Stomach (tissue), 8 donors: ENCODE measurements at regions not wholly inside any gene's neighbourhood (a gene's known extent, or its start where the extent isn't known, plus 50 kb on each side); places are given as distances from the start of the nearest gene placed in this dataset.

Source experiments
- DNase-seq, 2 donors: peaks; one replicate each; pipeline versions ENCODE4 v3.0.0 to v3.0.0-alpha.2; 2013 to 2019
- H3K27ac ChIP-seq, 5 donors: fragments of 200-600 bp in 4 of 5; sonication (generic) in 4 of 5; one replicate each; pipeline ENCODE4 v1.5.1; 2013 to 2019; ENCODE audit warnings: mild to moderate bottlenecking in 1 of 5, moderate library complexity in 1 of 5
- H3K27me3 ChIP-seq, 3 donors: fragments of 200-600 bp; sonication (generic); one replicate each; pipeline ENCODE4 v1.5.1; 2017 to 2019; ENCODE audit warnings: mixed run types in 1 of 3
- H3K36me3 ChIP-seq, 4 donors: fragments of 200-600 bp; sonication (generic); 1 replicate in 3 of 4; 2 replicates in 1 of 4; pipeline ENCODE4 v1.5.1; 2016 to 2019
- H3K4me1 ChIP-seq, 4 donors: fragments of 200-600 bp; sonication (generic); one replicate each; pipeline ENCODE4 v1.5.1; 2016 to 2019
- H3K4me3 ChIP-seq, 4 donors: fragments of 200-600 bp; sonication (generic) in 3 of 4; one replicate each; pipeline ENCODE4 v1.5.1; 2016 to 2019; ENCODE audit warnings: mild to moderate bottlenecking in 1 of 4
- H3K9me3 ChIP-seq, 4 donors: fragments of 200-600 bp; sonication (generic); one replicate each; pipeline ENCODE4 v1.5.1; 2016 to 2019
- EP300 ChIP-seq: sonication (generic); formaldehyde crosslinking; IDR thresholded peaks from one replicate; pipeline ENCODE4 v1.6.1; 2017; ENCODE audit warnings: antibody characterized with exemption
- POLR2A ChIP-seq, 4 donors: fragments of 450-650 bp; IDR thresholded peaks; one replicate each; pipeline ENCODE4 v1.6.1; 2016; ENCODE audit warnings: antibody characterized with exemption in 4 of 4, control low read depth in 2 of 4, mild to moderate bottlenecking in 1 of 4, moderate library complexity in 1 of 4
- POLR2AphosphoS5 ChIP-seq, 3 donors: sonication (generic); formaldehyde crosslinking; IDR thresholded peaks; one replicate each; pipeline ENCODE4 v1.6.1; 2016; ENCODE audit warnings: antibody characterized with exemption in 3 of 3
- WGBS, 5 donors: extraction: QIAGEN DNeasy Blood & Tissue Kit in 3 of 5; methylation state at CpG; one replicate each; pipeline versions ENCODE4 v1.1.5 to v1.1.7; 2013 to 2018; 5-methylcytosine and 5-hydroxymethylcytosine counted together
- intact Hi-C: fragments of 100-400 bp; cut with DNase I; formaldehyde crosslinking; loops from one replicate; pipeline ENCODE4 v1.15.1; 2023; ENCODE audit warnings: low total_unique reads
- TF ChIP-seq, protein P1 (sequence below), 7 experiments: fragments of 450-650 bp in 4 of 7; fragments of 200-600 bp in 3 of 7; sonication (generic) in 3 of 7; IDR thresholded peaks; one replicate each; pipeline ENCODE4 v1.5.1; 2016 to 2019; ENCODE audit warnings: antibody characterized with exemption in 7 of 7, control low read depth in 2 of 7, mild to moderate bottlenecking in 1 of 7
- donor health status: healthy with polysubstance abuse.
- donor health status: Bipolar disorder and iron deficiency.
- donor health status: healthy.

DNA sequence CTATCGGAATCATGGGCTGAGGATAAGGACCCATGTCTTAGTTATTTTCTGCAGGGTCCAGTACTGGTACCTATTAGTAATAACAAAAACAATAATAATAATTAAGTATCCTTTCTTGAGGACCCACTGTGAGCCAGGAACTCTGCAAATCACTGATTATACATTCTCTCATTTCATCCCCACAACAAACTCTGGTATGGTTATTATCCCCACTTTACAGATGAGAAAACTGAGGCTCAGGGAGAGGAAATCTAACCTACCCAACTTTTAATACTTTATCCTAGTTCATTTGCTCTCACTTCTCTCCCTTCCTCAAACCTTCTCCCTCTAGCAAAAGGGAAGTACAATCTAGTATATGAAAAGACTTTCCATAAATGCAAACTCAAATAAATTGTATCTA lies 528.4 kb upstream of the PROK2 start:
- H3K27me3 ChIP-seq, result no peaks in the 10 kb centered on the region
- H3K4me3 ChIP-seq, result no peak overlapping the region
- DNase-seq, result no peak
- H3K36me3 ChIP-seq, result no peaks in the 10 kb centered on the region
- H3K27ac ChIP-seq, result no peak overlapping the region
- TF ChIP-seq, protein P1, sequence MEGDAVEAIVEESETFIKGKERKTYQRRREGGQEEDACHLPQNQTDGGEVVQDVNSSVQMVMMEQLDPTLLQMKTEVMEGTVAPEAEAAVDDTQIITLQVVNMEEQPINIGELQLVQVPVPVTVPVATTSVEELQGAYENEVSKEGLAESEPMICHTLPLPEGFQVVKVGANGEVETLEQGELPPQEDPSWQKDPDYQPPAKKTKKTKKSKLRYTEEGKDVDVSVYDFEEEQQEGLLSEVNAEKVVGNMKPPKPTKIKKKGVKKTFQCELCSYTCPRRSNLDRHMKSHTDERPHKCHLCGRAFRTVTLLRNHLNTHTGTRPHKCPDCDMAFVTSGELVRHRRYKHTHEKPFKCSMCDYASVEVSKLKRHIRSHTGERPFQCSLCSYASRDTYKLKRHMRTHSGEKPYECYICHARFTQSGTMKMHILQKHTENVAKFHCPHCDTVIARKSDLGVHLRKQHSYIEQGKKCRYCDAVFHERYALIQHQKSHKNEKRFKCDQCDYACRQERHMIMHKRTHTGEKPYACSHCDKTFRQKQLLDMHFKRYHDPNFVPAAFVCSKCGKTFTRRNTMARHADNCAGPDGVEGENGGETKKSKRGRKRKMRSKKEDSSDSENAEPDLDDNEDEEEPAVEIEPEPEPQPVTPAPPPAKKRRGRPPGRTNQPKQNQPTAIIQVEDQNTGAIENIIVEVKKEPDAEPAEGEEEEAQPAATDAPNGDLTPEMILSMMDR (IDR thresholded peaks at IDR 0.05), result no peak
- TF ChIP-seq EP300 (no peak), POLR2AphosphoS5 (IDR thresholded peaks at IDR 0.05) (no peak), POLR2A (IDR thresholded peaks at IDR 0.05) (no peak)
- H3K9me3 ChIP-seq, result no peaks in the 10 kb centered on the region
- intact Hi-C loops, result no loop called here
- WGBS, 5 donors, result 97 to 100% (median 100%) methylated on average over 1 of the region's 1 CpG
- H3K4me1 ChIP-seq, result peaks cover 12 to 38% (median 28%) of the 10 kb centered on the region in 4 donors

DNA sequence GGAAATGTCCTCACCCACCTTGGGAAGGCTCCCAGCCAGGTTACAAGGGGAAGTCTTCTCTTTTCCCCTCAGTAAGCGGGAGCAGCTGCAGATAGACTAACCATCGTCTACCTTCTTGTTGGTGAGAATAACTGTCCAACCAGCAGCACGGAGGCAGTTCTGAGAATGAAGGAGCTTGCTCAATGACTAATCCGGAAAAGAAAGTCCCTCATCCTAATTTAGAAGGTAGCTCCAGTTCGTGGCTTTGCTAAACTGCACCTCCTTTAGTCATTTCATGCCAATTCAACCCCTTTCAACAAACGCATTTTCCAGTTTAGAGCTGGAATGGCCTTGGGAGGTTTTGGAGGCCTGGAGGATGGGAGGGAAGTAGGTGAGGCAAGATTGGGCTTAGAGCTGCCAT lies 527.4 kb upstream of the PROK2 start:
- Histone ChIP-seq H3K27ac (no peak overlapping the region), H3K27me3 (no peaks in the 10 kb centered on the region), H3K9me3 (no peaks in the 10 kb centered on the region), H3K36me3 (no peaks in the 10 kb centered on the region), H3K4me1 (peaks cover 6 to 28% (median 18%) of the 10 kb centered on the region in 4 donors), H3K4me3 (no peak overlapping the region)
- no peak for TF ChIP-seq EP300
- TF ChIP-seq POLR2A (IDR thresholded peaks at IDR 0.05), result no peak
- TF ChIP-seq, protein P1 (IDR thresholded peaks at IDR 0.05), result no peak
- no peak for TF ChIP-seq POLR2AphosphoS5 (IDR thresholded peaks at IDR 0.05)
- 81 to 83% (median 82%) methylated on average over 6 of the region's 6 CpGs for WGBS, 5 donors
- DNase-seq, result no peak
- intact Hi-C loops, result no loop called here

DNA sequence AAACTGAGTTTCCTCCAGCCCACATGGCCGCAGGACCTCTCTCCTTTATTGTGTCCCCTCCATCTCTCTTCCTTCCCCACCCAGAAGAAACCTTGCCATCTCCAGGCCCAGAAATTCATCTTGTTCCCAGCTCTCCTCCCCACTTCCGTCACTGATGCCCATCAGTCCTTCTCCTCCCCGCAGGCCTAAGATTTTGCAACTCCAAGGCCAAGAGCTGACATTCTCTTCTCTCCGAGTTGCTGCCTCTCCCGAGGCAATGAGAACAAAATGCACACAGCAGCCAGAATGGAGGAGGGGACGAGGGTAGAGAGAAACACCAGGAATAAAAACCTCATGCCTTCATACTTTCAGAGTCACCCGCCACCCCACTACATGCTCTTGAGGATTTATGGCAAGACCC lies 526.5 kb upstream of the PROK2 start:
- Histone ChIP-seq H3K27ac (peak overlapping the region in 1 of 5 donors; percentile 27), H3K9me3 (no peaks in the 10 kb centered on the region), H3K27me3 (no peaks in the 10 kb centered on the region), H3K4me1 (peaks cover 0 to 19% (median 13%) of the 10 kb centered on the region in 4 donors), H3K4me3 (no peak overlapping the region), H3K36me3 (no peaks in the 10 kb centered on the region)
- intact Hi-C loops, result no loop called here
- no peak for DNase-seq
- 86 to 93% (median 87%) methylated on average over 7 of the region's 7 CpGs for WGBS, 5 donors
- TF ChIP-seq POLR2A (IDR thresholded peaks at IDR 0.05) (no peak), EP300 (no peak), POLR2AphosphoS5 (IDR thresholded peaks at IDR 0.05) (no peak)
- TF ChIP-seq, protein P1 (IDR thresholded peaks at IDR 0.05), result no peak

DNA sequence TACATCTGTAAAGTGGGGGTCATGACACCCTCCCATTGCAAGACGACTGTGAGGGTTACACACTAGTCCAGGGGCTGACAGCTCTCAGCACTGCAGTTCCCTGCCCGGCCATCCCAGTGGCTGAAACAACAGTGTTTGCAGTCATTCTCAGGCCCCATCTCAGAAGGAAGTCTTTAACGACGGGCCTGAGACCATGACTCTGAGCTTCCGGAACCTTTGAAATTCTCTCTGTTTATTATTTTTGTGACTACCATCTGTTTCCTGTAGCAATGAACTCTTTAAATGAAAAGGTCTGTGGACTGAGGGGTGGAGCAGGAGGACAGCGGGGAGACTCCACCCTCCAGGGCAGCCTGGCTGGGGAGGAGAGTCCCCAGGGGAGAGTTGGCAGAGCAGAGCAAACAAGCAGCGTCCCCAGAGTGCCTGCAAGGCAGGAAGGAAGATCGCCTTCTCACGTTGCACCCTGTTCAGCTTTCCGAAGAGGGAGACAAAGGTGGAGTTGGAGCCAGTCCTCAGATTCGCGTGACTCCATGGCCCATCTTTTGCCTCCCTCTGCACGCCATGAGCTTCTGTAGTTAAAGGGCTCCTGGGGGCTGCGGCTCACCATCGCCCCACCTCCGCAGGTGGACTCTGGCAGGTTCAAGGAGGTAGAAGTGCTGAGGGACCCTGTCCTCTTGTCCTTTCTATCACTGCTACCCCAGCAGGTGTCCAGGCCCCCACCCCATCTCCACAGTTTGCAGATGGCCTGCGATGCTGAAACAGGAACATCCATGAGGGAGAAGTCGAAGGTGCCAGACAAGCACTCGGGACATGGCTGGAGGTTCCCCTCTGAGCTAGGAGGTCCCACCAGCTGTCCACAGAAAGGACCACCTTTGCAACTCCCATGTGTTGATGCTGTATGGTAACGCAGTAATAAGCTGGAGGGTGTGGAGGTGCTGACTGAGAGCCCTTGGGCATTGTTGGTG lies 525.8 kb upstream of the PROK2 start:
- no peak overlapping the region for H3K4me3 ChIP-seq
- DNase-seq, result peak in 1 of 2 donors; percentile 79
- peaks cover 0 to 19% (median 13%) of the 10 kb centered on the region in 4 donors for H3K4me1 ChIP-seq
- WGBS, 5 donors, result 33 to 49% (median 35%) methylated on average over 20 of the region's 20 CpGs
- H3K27me3 ChIP-seq, result no peaks in the 10 kb centered on the region
- TF ChIP-seq POLR2A (IDR thresholded peaks at IDR 0.05) (no peak), EP300 (no peak), POLR2AphosphoS5 (IDR thresholded peaks at IDR 0.05) (no peak)
- TF ChIP-seq, protein P1 (IDR thresholded peaks at IDR 0.05), result no peak
- H3K27ac ChIP-seq, result peak overlapping the region in 4 of 5 donors; percentile 10 to 35 (median 28)
- intact Hi-C loops, result no loop called here
- H3K36me3 ChIP-seq, result no peaks in the 10 kb centered on the region
- no peaks in the 10 kb centered on the region for H3K9me3 ChIP-seq
